ENCODE measurements at regions not wholly inside any gene's neighbourhood (a gene's known extent, or its start where the extent isn't known, plus 50 kb on each side); places are given as distances from the start of the nearest gene placed in this dataset.

DNA sequence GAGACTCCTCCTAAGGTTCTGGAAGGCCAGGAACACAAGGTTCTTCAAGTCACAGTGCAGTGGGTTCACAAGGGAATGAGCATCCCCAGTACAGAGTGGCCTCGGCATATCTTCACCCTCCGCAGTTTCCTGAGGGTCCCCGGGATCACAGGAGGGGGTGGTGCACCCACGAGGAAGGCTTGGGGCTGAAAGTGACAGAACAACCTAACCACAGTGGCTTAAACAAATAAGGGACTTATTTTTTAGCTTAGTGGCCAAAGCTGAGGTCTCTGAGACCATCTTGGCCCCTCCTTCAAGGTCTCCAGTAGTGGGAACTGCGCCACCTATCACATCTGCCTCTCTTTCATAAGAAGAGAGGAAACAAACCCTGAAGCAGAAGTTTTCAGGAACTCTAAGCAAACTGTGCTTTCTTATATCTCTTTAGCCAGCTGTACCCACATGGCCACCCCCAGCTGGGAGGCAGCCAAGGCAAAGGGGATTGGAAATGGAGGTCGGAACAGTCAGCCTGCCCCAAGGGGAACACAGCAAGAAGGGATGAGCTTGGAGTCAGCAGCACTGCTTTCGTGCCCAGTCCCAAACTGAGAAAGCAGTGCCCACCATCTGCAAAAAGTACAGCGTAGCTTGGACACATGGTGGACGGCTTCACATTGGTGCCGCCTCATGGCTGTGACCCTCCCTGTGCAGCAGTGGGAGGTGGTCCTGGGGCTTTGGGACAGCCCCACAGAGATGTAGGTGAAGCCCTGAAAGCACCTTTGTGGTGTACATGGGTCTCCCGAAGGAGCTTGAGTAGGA is 260.0 kb upstream of the ID2 start:
- no peaks in the 10 kb centered on the region for H3K36me3 ChIP-seq (ENCODE audit: control insufficient read depth, insufficient read depth, low read length)
- in situ Hi-C loops (cut with MboI) = no loop called here
- ChIA-PET CTCF (ENCODE audit: low intra/inter-chr PET ratio) (no interaction called here), POLR2A (interaction anchor here (0.7 kb wide), 1 partner anchor 595 kb away, joined by 3 read pairs; no protein-coding TSS in a partner anchor)
- TF ChIP-seq, protein P1, sequence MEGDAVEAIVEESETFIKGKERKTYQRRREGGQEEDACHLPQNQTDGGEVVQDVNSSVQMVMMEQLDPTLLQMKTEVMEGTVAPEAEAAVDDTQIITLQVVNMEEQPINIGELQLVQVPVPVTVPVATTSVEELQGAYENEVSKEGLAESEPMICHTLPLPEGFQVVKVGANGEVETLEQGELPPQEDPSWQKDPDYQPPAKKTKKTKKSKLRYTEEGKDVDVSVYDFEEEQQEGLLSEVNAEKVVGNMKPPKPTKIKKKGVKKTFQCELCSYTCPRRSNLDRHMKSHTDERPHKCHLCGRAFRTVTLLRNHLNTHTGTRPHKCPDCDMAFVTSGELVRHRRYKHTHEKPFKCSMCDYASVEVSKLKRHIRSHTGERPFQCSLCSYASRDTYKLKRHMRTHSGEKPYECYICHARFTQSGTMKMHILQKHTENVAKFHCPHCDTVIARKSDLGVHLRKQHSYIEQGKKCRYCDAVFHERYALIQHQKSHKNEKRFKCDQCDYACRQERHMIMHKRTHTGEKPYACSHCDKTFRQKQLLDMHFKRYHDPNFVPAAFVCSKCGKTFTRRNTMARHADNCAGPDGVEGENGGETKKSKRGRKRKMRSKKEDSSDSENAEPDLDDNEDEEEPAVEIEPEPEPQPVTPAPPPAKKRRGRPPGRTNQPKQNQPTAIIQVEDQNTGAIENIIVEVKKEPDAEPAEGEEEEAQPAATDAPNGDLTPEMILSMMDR (IDR thresholded peaks at IDR 0.05 in 2 of 3, conservative IDR thresholded peaks at IDR 0.05 in 1 of 3; ENCODE audit: insufficient read depth in 2 of 3, low read depth in 1 of 3, low read length in 3 of 3) = 0 out of 6 replicates have a peak, but pooled peaks of 1 of the 3 experiments have one; percentile 13
- TF ChIP-seq HEY1 (CRISPR knock-in tag; IDR thresholded peaks at IDR 0.05; ENCODE audit: borderline replicate concordance) = no peak
- TF ChIP-seq, protein P2, sequence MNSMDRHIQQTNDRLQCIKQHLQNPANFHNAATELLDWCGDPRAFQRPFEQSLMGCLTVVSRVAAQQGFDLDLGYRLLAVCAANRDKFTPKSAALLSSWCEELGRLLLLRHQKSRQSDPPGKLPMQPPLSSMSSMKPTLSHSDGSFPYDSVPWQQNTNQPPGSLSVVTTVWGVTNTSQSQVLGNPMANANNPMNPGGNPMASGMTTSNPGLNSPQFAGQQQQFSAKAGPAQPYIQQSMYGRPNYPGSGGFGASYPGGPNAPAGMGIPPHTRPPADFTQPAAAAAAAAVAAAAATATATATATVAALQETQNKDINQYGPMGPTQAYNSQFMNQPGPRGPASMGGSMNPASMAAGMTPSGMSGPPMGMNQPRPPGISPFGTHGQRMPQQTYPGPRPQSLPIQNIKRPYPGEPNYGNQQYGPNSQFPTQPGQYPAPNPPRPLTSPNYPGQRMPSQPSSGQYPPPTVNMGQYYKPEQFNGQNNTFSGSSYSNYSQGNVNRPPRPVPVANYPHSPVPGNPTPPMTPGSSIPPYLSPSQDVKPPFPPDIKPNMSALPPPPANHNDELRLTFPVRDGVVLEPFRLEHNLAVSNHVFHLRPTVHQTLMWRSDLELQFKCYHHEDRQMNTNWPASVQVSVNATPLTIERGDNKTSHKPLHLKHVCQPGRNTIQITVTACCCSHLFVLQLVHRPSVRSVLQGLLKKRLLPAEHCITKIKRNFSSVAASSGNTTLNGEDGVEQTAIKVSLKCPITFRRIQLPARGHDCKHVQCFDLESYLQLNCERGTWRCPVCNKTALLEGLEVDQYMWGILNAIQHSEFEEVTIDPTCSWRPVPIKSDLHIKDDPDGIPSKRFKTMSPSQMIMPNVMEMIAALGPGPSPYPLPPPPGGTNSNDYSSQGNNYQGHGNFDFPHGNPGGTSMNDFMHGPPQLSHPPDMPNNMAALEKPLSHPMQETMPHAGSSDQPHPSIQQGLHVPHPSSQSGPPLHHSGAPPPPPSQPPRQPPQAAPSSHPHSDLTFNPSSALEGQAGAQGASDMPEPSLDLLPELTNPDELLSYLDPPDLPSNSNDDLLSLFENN (IDR thresholded peaks at IDR 0.05; ENCODE audit: low read depth in 2 of 2, low read length in 2 of 2) = no peak
- DNase-seq (ENCODE audit: extremely low read depth in 1 of 4, low spot score in 3 of 4) = peak in 1 of 4 experiments; percentile 15
- intact Hi-C loops (cut with micrococcal nuclease) = no loop called here
- H3K4me3 ChIP-seq = no peak overlapping the region
- no peak for FAIRE-seq
- peak; percentile 63 for ATAC-seq
- H4K20me1 ChIP-seq (replicated peaks; ENCODE audit: control insufficient read depth, insufficient read depth, low read length) = no peaks in the 10 kb centered on the region
- H3K9me3 ChIP-seq (replicated peaks; ENCODE audit: control insufficient read depth, insufficient read depth, low read depth, low read length) = no peaks in the 10 kb centered on the region
- H3K27ac ChIP-seq (ENCODE audit: extremely low read depth, low read depth, low read length) = no peak overlapping the region
- no peak overlapping the region for H3K9ac ChIP-seq (ENCODE audit: insufficient read depth in 1 of 2, low read depth in 2 of 2, low read length in 2 of 2)
- H3K4me1 ChIP-seq (replicated peaks in 1 of 2; ENCODE audit: control insufficient read depth in 2 of 2, insufficient read depth in 2 of 2, low read length in 2 of 2) = no peaks in the 10 kb centered on the region
- H3K79me2 ChIP-seq (ENCODE audit: control insufficient read depth, insufficient read depth, low read length) = no peaks in the 10 kb centered on the region
- BruUV-seq (replicated peaks) = no TSS peak
- H3K4me2 ChIP-seq (ENCODE audit: insufficient read depth, low read length) = no peak overlapping the region
- peaks cover 0 to 31% of the 10 kb centered on the region in 2 experiments; a peak in 2 of 5 replicates for H3K27me3 ChIP-seq (ENCODE audit: control insufficient read depth in 2 of 2, insufficient read depth in 2 of 2, low read length in 2 of 2)
- no peak overlapping the region for H2AFZ ChIP-seq (ENCODE audit: low read depth, low read length)
- WGBS (ENCODE audit: insufficient coverage, low coverage, missing lambda C conversion rate) = 0% methylated on average over 11 of the region's 11 CpGs
- no peaks in the 10 kb centered on the region for H3K9me1 ChIP-seq (ENCODE audit: control insufficient read depth, insufficient read depth, low read length)

Data from K562 (cell line).